H1 (cell line): ENCODE measurements at regions not wholly inside any gene's neighbourhood (a gene's known extent, or its start where the extent isn't known, plus 50 kb on each side); places are given as distances from the start of the nearest gene placed in this dataset.

Source experiments
- CTCF ChIA-PET: fragments of 300-600 bp; sonication (Branson Sonifier 250); formaldehyde crosslinking; loops from one replicate; lab custom pipeline; 2021; ENCODE audit not compliant: partially characterized antibody; lab: Charles Lee
- POLR2A ChIA-PET: fragments of 300-600 bp; sonication (Branson Sonifier 250); formaldehyde crosslinking; loops from one replicate; lab custom pipeline; 2021; ENCODE audit warnings: inconsistent platforms; ENCODE audit not compliant: partially characterized antibody; lab: Charles Lee
- DNase-seq, 2 experiments: peaks; one replicate each; pipeline versions ENCODE4 v3.0.0 to v3.0.0-alpha.2; 2010 to 2022; ENCODE audit warnings: low spot score in 2 of 2, low read depth in 1 of 2, mixed read lengths in 1 of 2
- FAIRE-seq: peaks from 2 replicates; lab custom pipeline; 2011; peaks lifted over from hg19 to GRCh38; lab: Jason Lieb, UNC
- H2AFZ ChIP-seq: 2 replicates; pipeline ENCODE4 v1.8.1; 2012; ENCODE audit warnings: low read length, inconsistent platforms
- H2AK5ac ChIP-seq: 2 replicates; pipeline ENCODE4 v1.6.1; 2013; ENCODE audit warnings: low read depth, low read length
- H2BK120ac ChIP-seq: replicated peaks from 2 replicates; pipeline ENCODE3; 2013; ENCODE audit warnings: low read depth, low read length, inconsistent platforms
- H2BK12ac ChIP-seq: 2 replicates; pipeline ENCODE4 v1.6.1; 2013; ENCODE audit warnings: low read depth, low read length
- H2BK15ac ChIP-seq: 2 replicates; pipeline ENCODE4 v1.6.1; 2013; ENCODE audit warnings: low read length
- H2BK20ac ChIP-seq: 2 replicates; pipeline ENCODE4 v1.6.1; 2013; ENCODE audit warnings: low read length
- H2BK5ac ChIP-seq: 2 replicates; pipeline ENCODE4 v1.6.1; 2013; ENCODE audit warnings: low read depth, low read length
- H3K14ac ChIP-seq: 2 replicates; pipeline ENCODE4 v1.6.1; 2013; ENCODE audit warnings: inconsistent platforms; ENCODE audit not compliant: insufficient read length
- H3K18ac ChIP-seq: 2 replicates; pipeline ENCODE4 v1.6.1; 2013; ENCODE audit warnings: low read length; ENCODE audit errors: extremely low read depth
- H3K23ac ChIP-seq: 2 replicates; pipeline ENCODE4 v1.6.1; 2013; ENCODE audit warnings: inconsistent platforms; ENCODE audit not compliant: insufficient read length
- H3K23me2 ChIP-seq: 2 replicates; pipeline ENCODE4 v1.6.1; 2013; ENCODE audit warnings: low read depth, low read length
- H3K27ac ChIP-seq: 2 replicates; pipeline ENCODE4 v1.6.1; 2011; ENCODE audit warnings: low read depth, low read length, inconsistent platforms
- H3K27me3 ChIP-seq, 4 experiments: replicated peaks in 1 of 4; 1 replicate in 1 of 4; 2 replicates in 3 of 4; pipeline versions ENCODE4 v1.6.1 to v1.8.1; 2011 to 2013; ENCODE audit warnings: low read length in 3 of 4, mild to moderate bottlenecking in 3 of 4, inconsistent platforms in 2 of 4, mixed read lengths in 2 of 4, moderate library complexity in 1 of 4; ENCODE audit not compliant: control insufficient read depth in 3 of 4, insufficient read depth in 3 of 4; ENCODE audit errors: extremely low read depth in 1 of 4
- H3K36me3 ChIP-seq, 4 experiments: 2 replicates each; pipeline versions ENCODE4 v1.6.1 to v1.8.1; 2011 to 2013; ENCODE audit warnings: mild to moderate bottlenecking in 4 of 4, low read length in 3 of 4, moderate library complexity in 2 of 4, control low read depth in 1 of 4, inconsistent platforms in 1 of 4; ENCODE audit not compliant: insufficient read depth in 4 of 4, control insufficient read depth in 2 of 4
- H3K4ac ChIP-seq: replicated peaks from 2 replicates; pipeline ENCODE3; 2013; ENCODE audit warnings: low read length, low read depth, mixed read lengths, inconsistent platforms; ENCODE audit not compliant: insufficient read length
- H3K4me1 ChIP-seq, 4 experiments: replicated peaks in 1 of 4; 1 replicate in 1 of 4; 2 replicates in 3 of 4; pipeline versions ENCODE4 v1.6.1 to v1.8.1; 2011 to 2013; ENCODE audit warnings: low read length in 3 of 4, inconsistent platforms in 2 of 4, mixed read lengths in 1 of 4; ENCODE audit not compliant: insufficient read depth in 4 of 4, control insufficient read depth in 3 of 4
- H3K4me2 ChIP-seq, 2 experiments: 2 replicates each; pipeline versions ENCODE4 v1.6.1 to v1.8.1; 2011 to 2013; ENCODE audit warnings: low read depth in 2 of 2, low read length in 2 of 2, control low read depth in 1 of 2, inconsistent platforms in 1 of 2, mild to moderate bottlenecking in 1 of 2; ENCODE audit not compliant: insufficient read depth in 1 of 2
- H3K4me3 ChIP-seq, 4 experiments: fragments of 200-600, 300-600 bp in 1 of 4; sonication (generic), shearing (Covaris generic), sonication (Bioruptor Twin) in 1 of 4; 2 replicates each; pipeline versions ENCODE4 v1.5.1 to v1.8.1; 2011 to 2016; ENCODE audit warnings: low read length in 4 of 4, low read depth in 3 of 4, control low read depth in 2 of 4, inconsistent platforms in 2 of 4, mild to moderate bottlenecking in 2 of 4, mixed read lengths in 1 of 4, moderate library complexity in 1 of 4; ENCODE audit not compliant: insufficient read depth in 2 of 4; ENCODE audit errors: extremely low read depth in 1 of 4
- H3K56ac ChIP-seq: replicated peaks from 2 replicates; pipeline ENCODE3; 2013; ENCODE audit warnings: low read depth, mild to moderate bottlenecking, mixed read lengths, low read length, inconsistent platforms; ENCODE audit not compliant: insufficient read length
- H3K79me1 ChIP-seq: 2 replicates; pipeline ENCODE4 v1.6.1; 2013; ENCODE audit warnings: low read depth, low read length, control low read depth
- H3K79me2 ChIP-seq, 2 experiments: 2 replicates each; pipeline versions ENCODE4 v1.6.1 to v1.8.1; 2012 to 2013; ENCODE audit warnings: low read length in 2 of 2, mild to moderate bottlenecking in 2 of 2, inconsistent platforms in 1 of 2; ENCODE audit not compliant: insufficient read depth in 2 of 2, control insufficient read depth in 1 of 2
- H3K9ac ChIP-seq, 4 experiments: replicated peaks in 1 of 4; 1 replicate in 1 of 4; 2 replicates in 3 of 4; pipeline versions ENCODE4 v1.6.1 to v1.8.1; 2011 to 2013; ENCODE audit warnings: low read depth in 3 of 4, low read length in 3 of 4, control low read depth in 2 of 4, mild to moderate bottlenecking in 2 of 4, moderate library complexity in 2 of 4, inconsistent platforms in 1 of 4; ENCODE audit errors: extremely low read depth in 1 of 4
- H3K9me3 ChIP-seq, 2 experiments: 2 replicates each; pipeline versions ENCODE4 v1.6.1 to v1.8.1; 2012 to 2013; ENCODE audit warnings: mild to moderate bottlenecking in 2 of 2, moderate library complexity in 2 of 2, control low read depth in 1 of 2, inconsistent platforms in 1 of 2, low read depth in 1 of 2, low read length in 1 of 2, mixed read lengths in 1 of 2; ENCODE audit not compliant: insufficient read depth in 2 of 2
- H4K20me1 ChIP-seq, 2 experiments: replicated peaks in 1 of 2; 2 replicates each; pipeline versions ENCODE3 to v1.8.1; 2011 to 2013; ENCODE audit warnings: inconsistent platforms in 2 of 2, low read length in 2 of 2, mild to moderate bottlenecking in 1 of 2; ENCODE audit not compliant: insufficient read depth in 2 of 2, control insufficient read depth in 1 of 2
- H4K5ac ChIP-seq: 2 replicates; pipeline ENCODE4 v1.6.1; 2013; ENCODE audit warnings: low read length, low read depth, mixed read lengths, inconsistent platforms; ENCODE audit not compliant: insufficient read length
- H4K8ac ChIP-seq: 2 replicates; pipeline ENCODE4 v1.8.0; 2013; ENCODE audit warnings: mild to moderate bottlenecking, moderate library complexity, low read length, inconsistent platforms; ENCODE audit not compliant: insufficient read depth; ENCODE audit errors: extremely low read depth
- H4K91ac ChIP-seq: replicated peaks from 2 replicates; pipeline ENCODE3; 2013; ENCODE audit warnings: low read length, mixed read lengths, inconsistent platforms; ENCODE audit not compliant: insufficient read length
- CHD2 ChIP-seq: IDR thresholded peaks from 2 replicates; pipeline ENCODE4 v1.6.1; 2012; ENCODE audit warnings: low read length, improper control_type of control experiment
- CREB1 ChIP-seq: IDR thresholded peaks from 2 replicates; pipeline ENCODE4 v1.6.1; 2012; ENCODE audit warnings: inconsistent platforms
- GABPA ChIP-seq: IDR thresholded peaks from 2 replicates; pipeline ENCODE4 v1.6.1; 2011; ENCODE audit warnings: mild to moderate bottlenecking, low read length, moderate library complexity, borderline replicate concordance; ENCODE audit not compliant: insufficient read depth
- RFX5 ChIP-seq: IDR thresholded peaks from 2 replicates; pipeline ENCODE4 v1.6.1; 2011; ENCODE audit warnings: low read depth, low read length, improper control_type of control experiment, borderline replicate concordance
- SAP30 ChIP-seq: fragments of 300-600 bp; sonication (generic); IDR thresholded peaks from 2 replicates; pipeline ENCODE4 v1.7.1; 2012; ENCODE audit warnings: low read length, moderate library complexity, mild to moderate bottlenecking, inconsistent platforms; ENCODE audit not compliant: insufficient read depth, insufficient replicate concordance
- SIX5 ChIP-seq: IDR thresholded peaks from 2 replicates; pipeline ENCODE4 v1.6.1; 2011; ENCODE audit warnings: mild to moderate bottlenecking, low read depth, low read length
- SP4 ChIP-seq: IDR thresholded peaks from 2 replicates; pipeline ENCODE4 v1.6.1; 2012; ENCODE audit warnings: low read length, inconsistent platforms
- TCF12 ChIP-seq: IDR thresholded peaks from 2 replicates; pipeline ENCODE4 v1.6.1; 2011; ENCODE audit warnings: low read depth, mild to moderate bottlenecking, low read length
- TEAD4 ChIP-seq: IDR thresholded peaks from 2 replicates; pipeline ENCODE4 v1.6.1; 2012; ENCODE audit warnings: low read depth, low read length, inconsistent platforms, mixed read lengths
- ZNF274 ChIP-seq: IDR thresholded peaks from 2 replicates; pipeline ENCODE4 v1.7.0; 2012; ENCODE audit warnings: low read length, borderline replicate concordance; ENCODE audit errors: extremely low read depth

DNA sequence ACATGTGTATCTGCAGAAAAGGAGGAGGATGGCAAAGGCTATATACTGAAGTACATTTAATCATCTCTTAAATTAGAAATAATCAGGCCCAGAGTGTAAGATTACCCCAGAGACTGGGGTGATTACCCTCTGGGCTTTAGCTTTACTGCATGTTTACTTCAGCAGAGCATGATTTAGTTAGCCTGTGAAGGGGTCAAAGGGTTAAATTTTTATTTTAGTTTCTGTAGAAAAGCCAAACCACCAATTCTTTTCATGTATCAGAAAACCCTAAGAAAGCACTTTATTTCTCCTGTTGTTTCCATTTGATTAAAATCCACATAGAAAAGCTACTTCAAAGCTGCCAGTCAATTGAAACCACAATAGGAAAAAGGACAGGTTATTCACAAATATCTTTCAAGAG is 101.5 kb upstream of the LSM8 start:
- no peak overlapping the region for H3K4me3 ChIP-seq

More for the DNA sequence above, 101.5 kb upstream of the LSM8 start:
- Histone ChIP-seq H2BK20ac (no peak overlapping the region), H2BK120ac (no peak overlapping the region), H3K36me3 (no peaks in the 10 kb centered on the region), H2AFZ (no peak overlapping the region), H3K56ac (no peak overlapping the region), H4K8ac (no peak overlapping the region), H3K4me2 (no peak overlapping the region), H3K23me2 (no peaks in the 10 kb centered on the region), H3K79me1 (no peaks in the 10 kb centered on the region), H3K18ac (no peak overlapping the region), H3K27me3 (no peaks in the 10 kb centered on the region), H2BK15ac (no peak overlapping the region), H3K4me1 (peaks cover 0 to 7% (median 4%) of the 10 kb centered on the region in 4 experiments; a peak in 3 of 7 replicates), H3K9ac (no peak overlapping the region), H3K9me3 (no peaks in the 10 kb centered on the region), H2BK5ac (no peak overlapping the region), H3K14ac (no peak overlapping the region), H2AK5ac (no peak overlapping the region), H4K5ac (no peak overlapping the region), H3K23ac (no peak overlapping the region), H4K20me1 (no peaks in the 10 kb centered on the region), H3K79me2 (no peaks in the 10 kb centered on the region), H4K91ac (no peak overlapping the region), H3K27ac (no peak overlapping the region), H3K4ac (no peak overlapping the region), H2BK12ac (no peak overlapping the region)
- TF ChIP-seq CHD2 (no peak), SIX5 (no peak), RFX5 (no peak), ZNF274 (no peak), SP4 (no peak), SAP30 (no peak), CREB1 (no peak), GABPA (no peak), TEAD4 (no peak), TCF12 (no peak)
- CTCF ChIA-PET: no interaction called here
- DNase-seq: no peak
- no peak for FAIRE-seq
- POLR2A ChIA-PET: no interaction called here
